Skin epidermis (tissue), 12 donors: ENCODE measurements at regions not wholly inside any gene's neighbourhood (a gene's known extent, or its start where the extent isn't known, plus 50 kb on each side); places are given as distances from the start of the nearest gene placed in this dataset.
"Not testable (repeated sequence)": the region's sequence is repeated elsewhere in the genome, so short reads cannot be mapped to it uniquely, and the experiment has no call there.

ENCODE experiments used
- H3K27ac ChIP-seq, 21 experiments: fragments of 200-600 bp; sonication (generic) in 11 of 21; one replicate each; pipeline ENCODE4 v1.5.0; 2020; ENCODE audit warnings: mild to moderate bottlenecking in 3 of 21, inconsistent platforms in 2 of 21, moderate library complexity in 2 of 21
- H3K4me3 ChIP-seq, 7 experiments: fragments of 200-600 bp; sonication (generic) in 2 of 7; one replicate each; pipeline ENCODE4 v1.5.0; 2020; ENCODE audit warnings: inconsistent platforms in 2 of 7, mild to moderate bottlenecking in 2 of 7, moderate library complexity in 1 of 7

DNA sequence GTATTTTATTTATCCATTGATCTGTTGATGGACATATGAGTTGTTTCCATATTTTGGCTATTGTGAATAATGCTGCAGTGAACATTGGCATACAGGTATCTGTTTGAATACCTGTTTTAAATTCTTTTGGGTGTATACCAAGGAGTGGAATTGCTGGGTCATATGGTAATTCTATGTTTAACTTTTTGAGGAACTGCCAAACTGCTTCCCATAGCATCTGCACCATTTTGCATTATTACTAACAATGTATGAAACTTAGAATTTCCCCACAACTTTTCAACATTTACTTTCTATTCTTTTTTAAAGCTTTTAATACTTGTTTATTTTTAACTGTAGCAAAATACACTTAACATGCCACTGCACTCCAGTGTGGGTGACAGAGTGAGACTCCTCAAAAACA is 57.0 kb upstream of the MSN start:
- H3K27ac ChIP-seq, result no peak overlapping the region
- no peak overlapping the region for H3K4me3 ChIP-seq

- H3K27ac ChIP-seq, result peak overlapping the region in 1 of 21 experiments; percentile 16
- no peak overlapping the region for H3K4me3 ChIP-seq
Observed at GRCh38 chrX:65610040-65610439, 57.4 kb upstream of the MSN start.

DNA sequence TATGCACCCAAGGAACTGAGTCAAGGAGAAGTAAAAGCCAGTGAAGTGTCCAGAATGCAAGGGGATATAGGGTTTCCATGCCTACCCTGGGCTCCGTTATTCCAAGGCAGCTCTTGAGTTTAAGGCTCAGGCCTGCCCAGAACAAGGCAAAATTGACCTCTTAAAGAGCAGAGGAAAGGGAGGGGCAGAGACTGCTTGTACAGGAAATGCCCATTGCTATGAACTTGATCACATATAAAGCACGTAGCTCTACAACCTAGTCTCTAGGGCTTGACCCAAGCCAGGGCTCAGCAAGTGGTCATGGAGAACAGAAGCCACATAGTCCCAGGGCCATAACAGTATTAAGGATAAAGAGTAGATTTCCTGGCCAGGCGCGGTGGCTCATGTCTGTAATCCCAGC is 58.2 kb upstream of the MSN start:
- H3K4me3 ChIP-seq, result no peak overlapping the region
- peak overlapping the region in 1 of 21 experiments; percentile 16 for H3K27ac ChIP-seq

GRCh38 chrX:65608026-65608425 is 59.4 kb upstream of the MSN start:
- Histone ChIP-seq H3K4me3 (no peak overlapping the region), H3K27ac (peak overlapping the region in 1 of 21 experiments; percentile 11)

DNA sequence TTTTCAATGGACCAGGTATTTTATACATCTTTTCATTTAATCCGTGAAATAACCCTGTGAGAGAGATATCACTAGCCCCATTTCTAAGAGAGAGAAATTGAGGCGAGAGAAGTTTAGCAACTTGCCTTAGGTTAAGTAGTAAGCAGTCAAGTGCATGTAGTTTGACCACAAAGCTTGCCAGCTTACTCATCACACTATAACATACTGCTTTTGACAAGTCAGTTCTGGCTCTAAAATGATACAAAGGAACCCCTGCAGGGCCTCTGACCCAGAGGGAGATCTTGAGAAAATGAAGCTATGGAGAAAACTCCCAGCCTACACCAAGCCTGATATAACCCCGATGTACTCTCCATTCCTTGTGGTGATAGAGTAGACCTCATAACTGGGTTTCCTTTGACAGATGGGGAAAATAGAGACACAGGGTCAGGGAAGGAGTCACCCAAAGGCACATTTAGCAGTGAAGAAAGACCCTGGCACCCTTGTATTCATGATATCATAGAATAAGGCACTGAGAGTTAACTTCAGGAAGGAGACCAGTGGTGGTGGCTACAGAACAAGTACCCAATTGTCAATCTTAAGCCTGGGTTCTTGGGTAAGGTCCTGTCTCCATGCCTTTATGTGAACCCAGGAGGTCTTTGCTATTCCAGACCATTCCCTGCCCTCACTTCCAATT is 60.2 kb upstream of the MSN start:
- no peak overlapping the region for H3K4me3 ChIP-seq
- peak overlapping the region in 2 of 21 experiments; percentile 11 to 12 for H3K27ac ChIP-seq

DNA sequence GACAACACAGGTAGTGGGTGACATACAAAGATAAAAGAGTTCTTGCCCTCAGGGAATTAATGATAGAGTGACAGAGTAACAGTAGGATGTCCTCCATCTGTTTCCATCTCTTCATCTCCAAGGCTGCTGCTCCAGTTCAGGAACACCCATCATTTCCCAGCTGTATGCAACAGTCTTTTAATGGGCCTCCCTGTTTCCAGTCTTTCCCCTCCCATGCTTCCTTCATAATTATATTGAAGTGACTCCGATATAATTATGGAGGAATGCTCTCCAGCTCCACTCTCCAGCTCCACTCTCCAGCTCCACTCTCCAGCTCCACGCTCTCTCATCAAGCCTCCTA is 65.3 kb upstream of the MSN start:
- Histone ChIP-seq H3K4me3 (no peak overlapping the region), H3K27ac (peak overlapping the region in 18 of 21 experiments; percentile 10 to 86 (median 56))

DNA sequence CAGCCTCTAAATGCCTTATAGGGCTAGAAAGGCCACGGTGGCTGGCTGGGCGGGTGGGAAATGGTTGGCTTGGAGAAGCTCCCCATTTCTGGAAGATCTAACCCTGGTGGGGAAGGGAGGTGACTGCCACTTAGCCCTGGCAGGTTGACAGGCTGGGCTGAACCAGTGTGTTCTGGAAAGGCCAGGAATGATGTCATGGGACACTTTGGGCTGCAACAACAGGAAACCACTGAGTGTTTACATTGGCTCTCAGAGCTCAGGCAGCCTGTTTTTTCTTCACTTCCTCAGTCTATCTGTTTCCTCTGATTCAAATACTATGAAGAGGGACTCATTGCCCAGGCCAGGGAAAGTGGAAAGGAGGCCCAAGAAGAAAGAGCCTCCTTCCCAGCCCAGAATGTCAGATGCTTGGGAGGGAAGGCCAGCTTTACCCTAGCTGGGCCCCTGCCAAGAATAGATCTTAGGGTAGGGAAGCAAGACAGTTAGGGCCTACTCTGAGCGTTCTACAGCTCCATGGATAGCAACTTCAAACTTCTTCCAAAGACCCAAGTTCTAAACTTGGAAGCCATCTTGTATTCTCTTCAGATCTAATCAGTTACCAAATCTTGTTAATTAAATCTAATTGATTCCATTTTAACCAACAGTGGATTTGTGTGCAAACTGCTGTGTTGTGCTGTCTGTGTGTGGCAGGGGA is 65.8 kb upstream of the MSN start:
- no peak overlapping the region for H3K4me3 ChIP-seq

DNA sequence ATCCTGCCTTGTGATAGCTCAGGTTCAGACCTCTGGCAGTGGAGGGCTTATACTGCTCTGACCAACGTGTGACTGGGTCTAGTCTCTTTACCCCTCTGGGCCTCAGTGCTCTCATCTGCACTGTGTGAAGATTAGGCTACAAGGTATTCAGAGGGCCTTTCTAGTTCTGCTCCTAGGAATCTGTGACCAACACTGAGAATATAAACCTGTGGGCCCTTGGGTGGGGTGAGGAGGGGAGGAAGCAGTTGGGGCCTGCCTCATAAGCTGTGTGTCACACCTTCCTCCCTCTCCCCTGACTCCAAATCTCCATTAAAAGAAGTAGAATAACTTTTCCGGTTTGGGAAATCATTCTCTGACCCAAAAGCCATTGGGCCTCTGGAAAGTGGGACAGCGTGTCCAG is 66.3 kb upstream of the MSN start:
- Histone ChIP-seq H3K4me3 (no peak overlapping the region), H3K27ac (peak overlapping the region in 19 of 21 experiments; percentile 10 to 86 (median 54))

More for the DNA sequence above, 65.8 kb upstream of the MSN start:
- peak overlapping the region in 19 of 21 experiments; percentile 10 to 86 (median 54) for H3K27ac ChIP-seq

DNA sequence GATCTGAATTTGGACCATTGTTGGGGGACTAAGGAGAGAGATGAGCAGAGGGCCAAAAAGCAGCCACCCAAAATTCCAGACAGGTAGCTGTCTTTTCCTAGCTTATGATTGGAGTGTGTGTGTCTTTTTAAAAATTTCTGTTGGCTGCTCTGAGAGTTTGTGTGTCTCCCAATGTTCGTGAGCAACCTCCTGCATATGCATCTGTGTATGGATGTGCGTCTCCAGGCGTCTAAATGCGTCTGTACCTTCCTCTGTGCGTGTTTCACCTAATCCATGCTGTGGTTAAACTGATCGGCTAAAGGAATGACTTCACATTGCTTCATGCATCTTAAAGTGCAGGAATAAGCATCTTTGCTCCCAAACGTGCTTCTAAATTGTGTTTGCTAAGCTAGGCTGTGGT is 65.5 kb upstream of the LAS1L start:
- peak overlapping the region in 3 of 21 experiments; percentile 74 to 86 (median 82) for H3K27ac ChIP-seq
- H3K4me3 ChIP-seq, result no peak overlapping the region

DNA sequence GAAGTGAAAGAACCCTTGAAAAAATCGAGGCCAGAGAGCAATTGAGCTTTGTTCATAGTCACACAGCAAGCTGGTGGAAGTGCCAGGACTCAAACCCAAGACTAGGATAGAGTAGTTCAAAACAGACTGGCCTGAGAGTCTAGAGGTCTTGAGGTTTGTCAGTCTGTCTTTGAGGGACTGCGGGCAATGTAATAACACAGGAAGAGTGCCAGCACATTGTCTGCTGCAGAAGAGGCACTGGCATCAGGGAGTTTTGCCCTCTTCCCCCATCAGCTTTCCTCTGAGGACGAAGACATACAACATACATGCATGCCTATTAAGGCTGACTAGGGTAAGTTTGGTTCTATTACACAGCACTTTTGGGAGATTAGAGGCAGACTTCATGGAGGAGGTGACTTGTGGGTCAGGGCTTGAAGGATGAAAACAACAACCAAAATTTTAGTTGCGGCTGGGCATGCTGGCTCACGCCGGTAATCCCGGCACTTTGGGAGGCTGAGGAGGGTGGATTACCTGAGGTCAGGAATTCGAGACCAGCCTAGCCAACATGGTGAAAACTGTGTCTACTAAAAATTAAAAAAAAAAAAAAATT is 64.1 kb upstream of the LAS1L start:
- no peak overlapping the region for H3K4me3 ChIP-seq
- peak overlapping the region in 8 of 21 experiments; percentile 15 to 89 (median 48) for H3K27ac ChIP-seq

DNA sequence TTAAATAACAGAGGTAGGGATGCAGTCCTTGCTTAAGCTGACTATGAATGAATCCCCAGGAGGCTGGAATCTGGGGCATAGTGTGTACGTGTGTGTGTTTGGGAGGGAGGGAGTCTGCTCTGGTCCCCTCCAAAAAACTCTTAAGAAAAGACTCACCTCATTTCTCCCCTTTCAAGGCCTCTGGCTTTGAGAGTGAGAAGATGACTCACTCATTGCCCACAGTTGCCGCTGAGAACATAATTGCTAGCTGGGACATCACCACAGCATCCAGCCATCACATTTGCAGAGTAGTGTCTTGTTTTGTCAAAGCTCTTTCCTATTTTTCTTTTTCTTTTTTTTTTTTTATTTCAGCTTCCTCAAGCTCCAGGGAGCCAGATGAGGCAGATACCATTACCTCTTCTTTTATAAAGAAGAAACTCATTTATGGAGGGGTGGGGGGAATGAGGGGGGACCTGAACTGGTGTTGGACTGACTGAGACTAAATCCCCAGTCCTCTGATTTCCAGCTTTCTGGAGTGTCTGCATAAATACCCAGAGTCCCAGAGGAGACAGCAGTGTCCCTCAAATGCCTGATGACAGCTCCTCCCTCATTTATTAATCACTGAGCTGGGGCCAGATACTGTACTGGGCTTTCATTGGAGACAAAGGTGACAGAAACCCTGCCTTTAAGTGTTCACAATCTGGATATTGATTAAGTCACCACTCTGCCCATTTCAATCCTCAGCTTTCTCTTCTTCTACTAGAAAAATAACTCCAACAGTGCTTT is 61.9 kb upstream of the LAS1L start:
- Histone ChIP-seq H3K27ac (peak overlapping the region in 19 of 21 experiments; percentile 21 to 89 (median 71)), H3K4me3 (no peak overlapping the region)

DNA sequence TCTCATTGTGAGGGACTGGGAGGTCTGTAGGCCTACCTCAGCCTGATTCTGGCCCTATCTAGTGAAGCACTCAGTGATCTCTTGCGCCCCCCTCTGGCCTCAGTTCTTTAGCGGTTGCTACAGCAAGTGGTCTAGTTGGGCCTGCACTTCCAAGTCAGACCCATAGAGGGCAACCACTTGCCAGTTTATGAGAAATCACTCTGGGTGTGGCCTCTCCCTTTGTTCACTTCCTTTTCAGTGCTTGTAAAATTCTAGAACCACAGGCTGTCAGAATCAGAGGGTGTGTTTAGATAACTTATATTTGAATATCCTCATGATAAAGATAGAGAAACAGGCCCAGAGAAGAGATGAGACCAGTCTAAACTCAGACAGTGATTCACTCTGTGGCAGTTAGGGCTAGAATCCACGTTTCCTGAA is 60.9 kb upstream of the LAS1L start:
- Histone ChIP-seq H3K27ac (peak overlapping the region in 19 of 21 experiments; percentile 21 to 89 (median 71)), H3K4me3 (no peak overlapping the region)

DNA sequence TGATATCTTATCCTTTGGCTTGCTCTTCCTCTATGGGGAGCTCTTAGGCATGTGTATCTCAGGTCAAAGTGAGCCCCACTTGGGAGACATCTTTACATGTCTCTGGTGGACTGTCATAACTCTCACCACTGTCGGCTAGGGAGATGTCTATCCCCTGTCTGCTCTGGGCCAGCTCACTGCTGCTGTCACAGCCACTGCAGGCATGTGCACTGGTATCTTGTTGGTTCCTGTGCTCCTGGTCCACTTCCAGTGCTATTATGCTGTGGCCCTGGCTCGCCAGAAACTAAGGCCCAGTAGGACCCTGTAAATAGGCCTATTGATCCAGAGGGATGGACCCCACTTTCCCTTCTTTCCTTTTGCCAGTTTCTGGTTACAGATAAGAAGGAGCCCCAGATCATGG is 56.6 kb upstream of the LAS1L start:
- Histone ChIP-seq H3K27ac (no peak overlapping the region), H3K4me3 (no peak overlapping the region)

DNA sequence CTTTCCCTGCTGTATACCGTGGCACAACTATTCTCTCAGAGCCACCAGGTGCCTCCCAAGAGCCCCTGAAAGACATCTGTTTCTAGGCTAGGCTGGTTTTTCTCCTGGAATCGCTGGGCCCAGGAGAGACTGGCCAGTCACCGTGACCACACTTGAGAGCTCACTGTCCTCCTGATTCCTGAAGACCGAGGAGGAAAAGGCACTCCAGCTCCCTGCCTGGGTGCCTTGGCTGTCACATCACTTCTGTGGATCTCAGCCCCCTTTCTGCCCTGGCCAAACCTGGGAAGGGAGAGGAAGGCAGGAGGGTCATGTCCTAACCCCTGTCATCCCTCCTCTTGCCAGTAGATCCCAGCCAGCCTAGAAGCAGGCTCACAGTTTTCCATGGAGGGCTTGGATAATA is 54.7 kb upstream of the LAS1L start:
- no peak overlapping the region for H3K4me3 ChIP-seq

DNA sequence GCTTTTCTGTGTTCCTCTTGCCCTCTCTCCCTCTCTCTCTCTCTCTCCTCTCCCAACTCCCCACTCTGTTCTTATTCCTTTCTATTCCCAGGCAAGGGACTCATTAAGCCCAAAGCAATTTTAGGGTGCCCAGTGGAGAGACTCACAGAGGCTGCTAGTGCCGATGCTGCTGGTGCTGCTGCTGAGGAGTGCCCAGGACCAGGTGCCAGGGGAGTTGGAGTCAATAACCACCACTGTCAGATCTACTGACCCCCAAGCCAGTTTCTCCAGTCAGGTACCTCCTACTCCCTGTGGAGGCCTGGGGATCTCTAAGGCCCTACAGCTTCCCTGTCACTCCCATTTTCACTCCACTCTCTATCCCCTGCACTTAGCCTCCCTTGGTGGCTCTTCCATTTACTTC is 54.2 kb upstream of the LAS1L start:
- Histone ChIP-seq H3K4me3 (peak overlapping the region in 1 of 7 experiments; percentile 7), H3K27ac (peak overlapping the region in 9 of 21 experiments; percentile 28 to 64 (median 50))

More for the DNA sequence above, 54.7 kb upstream of the LAS1L start:
- H3K27ac ChIP-seq, result peak overlapping the region in 1 of 21 experiments; percentile 63

GRCh38 chrX:65587616-65588526 is 53.3 kb upstream of the LAS1L start:
- H3K4me3 ChIP-seq, result peak overlapping the region in 1 of 7 experiments; percentile 7
- H3K27ac ChIP-seq, result peak overlapping the region in 9 of 21 experiments; percentile 28 to 64 (median 50)

GRCh38 chrX:65586491-65586890 is 51.9 kb upstream of the LAS1L start:
- H3K4me3 ChIP-seq, result no peak overlapping the region

GRCh38 chrX:65585226-65585625 is 50.6 kb upstream of the LAS1L start:
- H3K27ac ChIP-seq, H3K4me3 ChIP-seq: not testable (repeated sequence)

More at GRCh38 chrX:65586491-65586890, 51.9 kb upstream of the LAS1L start:
- no peak overlapping the region for H3K27ac ChIP-seq
